GM19467 (cell line): ENCODE measurements at regions not wholly inside any gene's neighbourhood (a gene's known extent, or its start where the extent isn't known, plus 50 kb on each side); places are given as distances from the start of the nearest gene placed in this dataset.

Source experiments
- ATAC-seq: cut with Tn5 transposase; IDR thresholded peaks from one replicate; pipeline ENCODE4 v1.9.1; 2021; ENCODE audit warnings: mild to moderate bottlenecking, moderate library complexity; ENCODE audit not compliant: unreplicated experiment

- ATAC-seq = no peak
These were observed 53.5 kb upstream of the CHODL start for GRCh38 chr21:18191139-18191538.

DNA sequence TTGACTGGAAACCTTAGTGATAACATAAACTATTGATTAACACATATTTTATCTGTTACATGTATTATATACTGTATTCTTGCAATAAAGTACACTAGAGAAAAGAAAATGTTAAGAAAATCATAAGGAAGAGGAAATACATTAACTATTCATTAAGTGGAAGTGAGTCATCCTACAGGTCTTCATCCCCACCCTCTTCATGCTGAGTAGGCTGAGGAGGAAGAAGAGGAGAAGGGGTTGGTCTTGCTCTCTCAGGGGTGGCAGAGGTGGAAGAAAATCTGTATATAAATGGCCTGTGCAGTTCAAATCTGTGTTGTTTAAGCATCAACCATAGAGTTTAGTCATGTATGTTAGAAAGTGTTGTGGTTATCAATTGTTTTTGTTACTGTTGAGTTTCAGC, 66.1 kb upstream of the CHODL start:
- no peak for ATAC-seq

DNA sequence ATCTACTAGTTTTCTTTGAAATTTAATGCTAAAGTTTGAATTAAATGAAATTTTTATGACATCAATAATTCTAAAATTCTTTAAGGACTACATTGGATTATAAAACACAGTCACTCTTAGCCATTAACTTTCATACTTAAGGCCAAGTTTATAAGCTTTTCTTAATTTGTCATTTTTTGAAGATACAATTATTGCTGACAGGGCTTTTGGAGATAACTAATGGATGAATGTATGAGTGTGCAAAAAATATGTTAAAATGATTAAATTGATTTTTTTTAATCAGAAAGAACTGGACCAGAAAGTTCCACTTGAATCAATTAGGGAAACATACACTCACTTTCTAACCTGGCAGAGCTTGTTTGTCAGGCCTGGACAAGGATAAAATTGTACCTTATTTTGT, 70.3 kb upstream of the CHODL start:
- no peak for ATAC-seq

DNA sequence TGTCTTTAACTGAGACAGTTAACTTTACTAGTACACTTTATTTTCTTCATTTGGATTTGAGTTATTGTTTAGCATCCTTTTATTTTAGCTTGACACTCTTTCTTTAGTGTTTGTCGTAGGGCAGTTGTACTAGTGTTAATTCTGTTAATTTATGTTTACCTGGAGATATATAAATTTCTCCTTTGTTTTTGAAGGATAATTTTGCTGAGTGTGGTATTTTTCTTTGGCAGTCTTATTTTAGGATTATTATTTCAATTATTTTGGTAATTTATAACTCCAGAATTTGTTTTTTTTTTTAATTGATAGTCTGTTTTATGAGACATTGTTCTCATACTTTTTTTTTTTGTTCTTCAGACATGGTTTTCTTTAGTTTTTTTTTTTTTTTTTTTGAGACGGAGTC, 73.8 kb upstream of the CHODL start:
- no peak for ATAC-seq

GRCh38 chr21:18170221-18170620, 74.4 kb upstream of the CHODL start:
- no peak for ATAC-seq

DNA sequence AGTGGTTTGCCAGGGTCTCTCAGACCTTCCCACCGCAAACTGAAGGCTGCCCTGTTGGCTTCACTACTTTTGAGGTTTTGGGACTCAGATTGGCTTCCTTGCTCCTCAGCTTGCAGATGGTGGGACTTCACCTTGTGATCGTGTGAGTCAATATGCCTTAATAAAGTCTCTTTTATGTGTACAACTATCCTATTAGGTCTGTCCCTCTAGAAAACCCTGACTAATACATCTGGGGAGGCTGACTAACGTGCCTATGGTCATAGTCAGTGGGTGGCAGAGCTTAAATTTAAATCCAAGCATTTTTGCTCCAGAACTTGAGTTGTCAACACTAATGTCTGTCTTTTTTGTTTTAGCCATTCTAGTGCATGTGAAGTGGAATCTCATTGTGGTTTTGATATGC, 76.5 kb upstream of the CHODL start:
- ATAC-seq = no peak

DNA sequence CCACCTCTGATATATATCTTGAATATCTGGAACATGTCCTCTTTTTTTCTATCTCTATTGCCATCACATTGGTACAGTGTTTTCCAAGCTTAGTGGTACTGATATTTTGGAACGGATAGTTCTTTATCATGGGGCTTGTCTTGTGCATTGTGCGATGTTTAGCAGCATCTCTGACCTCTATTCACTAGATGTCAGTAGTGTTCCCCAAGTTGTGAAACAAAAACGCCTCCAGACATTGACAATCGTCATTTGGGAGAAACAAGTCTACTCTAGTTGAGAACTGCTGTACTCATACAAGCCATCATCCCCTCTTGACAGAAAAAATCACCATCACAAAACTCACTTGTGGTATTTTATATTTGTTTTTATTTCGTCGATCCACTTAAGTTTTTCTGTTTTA, 79.7 kb upstream of the CHODL start:
- ATAC-seq = no peak

- no peak for ATAC-seq
These were observed 80.2 kb upstream of the CHODL start for GRCh38 chr21:18164483-18164882.

DNA sequence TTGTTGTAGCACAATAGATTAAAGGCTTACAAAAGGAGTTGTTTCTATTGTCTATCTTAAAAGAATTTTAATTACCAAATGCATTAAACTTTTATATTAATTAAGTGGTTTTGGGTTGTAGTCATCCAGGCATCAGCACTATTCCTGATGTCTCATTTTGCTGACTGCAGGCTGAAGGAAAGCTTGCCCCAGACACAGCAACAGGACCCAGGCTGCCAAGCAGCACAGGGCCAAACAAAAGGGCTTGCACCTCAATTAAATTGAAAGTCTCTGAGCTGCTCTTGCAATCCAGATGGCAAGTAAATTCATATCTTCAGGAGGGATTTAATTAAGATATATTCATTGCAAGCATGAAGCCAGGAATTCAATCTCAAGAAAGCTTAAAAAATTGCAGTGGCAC, 80.7 kb upstream of the CHODL start:
- ATAC-seq = no peak

- ATAC-seq = no peak
These were observed 82.8 kb upstream of the CHODL start for GRCh38 chr21:18161841-18162240.

DNA sequence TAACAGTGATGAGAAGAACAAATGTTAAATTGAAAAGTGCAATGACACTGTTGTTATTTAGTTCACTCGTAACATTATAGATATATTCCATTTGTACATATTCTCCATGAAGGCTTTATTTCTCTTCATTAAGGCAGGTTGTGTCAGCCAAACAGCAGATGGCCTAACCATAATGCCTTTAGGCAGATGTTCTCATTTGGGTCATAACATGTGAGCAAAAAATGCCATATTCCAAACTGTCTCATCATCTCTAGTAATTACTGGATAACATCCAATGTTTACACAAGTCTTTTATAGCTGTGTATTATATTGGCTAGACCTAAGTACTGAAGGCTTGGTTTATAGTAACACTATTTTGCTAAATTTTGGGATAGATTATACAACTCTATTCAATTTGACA, 87.2 kb upstream of the CHODL start:
- no peak for ATAC-seq

GRCh38 chr21:18155508-18156193, 89.0 kb upstream of the CHODL start:
- no peak for ATAC-seq

- no peak for ATAC-seq
These were observed 91.6 kb upstream of the CHODL start for GRCh38 chr21:18153063-18153462.

- ATAC-seq = no peak
These were observed 92.3 kb upstream of the CHODL start for GRCh38 chr21:18152371-18152770.

DNA sequence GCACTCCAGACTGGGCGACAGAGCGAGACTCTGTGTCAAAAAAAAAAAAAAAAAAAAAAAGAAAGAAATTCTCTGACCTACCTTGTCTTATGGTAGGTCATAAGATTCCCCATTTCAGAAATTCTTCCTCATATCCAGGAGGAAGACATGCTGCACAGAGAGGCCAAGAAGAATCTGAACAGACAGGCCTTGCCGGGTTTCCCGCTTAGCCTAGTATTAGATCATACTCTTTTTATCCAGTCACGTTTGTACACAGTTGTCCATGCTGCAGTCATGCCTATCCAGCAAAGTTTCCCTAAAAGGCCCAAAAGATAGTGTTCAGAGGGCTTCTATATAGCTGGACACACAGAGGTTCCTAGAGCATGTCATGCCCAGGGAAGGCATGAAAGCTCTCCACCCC, 93.6 kb upstream of the CHODL start:
- ATAC-seq = no peak

DNA sequence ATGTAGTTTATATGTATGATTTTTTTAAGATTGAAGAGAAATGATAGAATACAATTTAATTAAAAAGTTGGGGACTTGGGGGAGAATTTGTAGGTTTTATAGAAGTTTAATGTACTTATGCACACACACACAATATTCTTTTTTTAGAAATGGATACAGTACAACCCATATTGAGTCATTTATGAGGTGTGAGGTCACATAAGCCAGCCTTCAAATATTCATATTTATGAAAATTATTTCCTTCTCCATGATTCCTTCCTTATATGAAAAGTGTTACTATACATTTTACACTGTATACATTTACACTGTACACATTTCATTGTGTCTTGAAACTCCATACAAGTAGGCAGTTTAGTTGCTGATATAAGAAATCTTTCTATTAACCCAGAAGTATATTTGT, 96.2 kb upstream of the CHODL start:
- ATAC-seq = no peak

DNA sequence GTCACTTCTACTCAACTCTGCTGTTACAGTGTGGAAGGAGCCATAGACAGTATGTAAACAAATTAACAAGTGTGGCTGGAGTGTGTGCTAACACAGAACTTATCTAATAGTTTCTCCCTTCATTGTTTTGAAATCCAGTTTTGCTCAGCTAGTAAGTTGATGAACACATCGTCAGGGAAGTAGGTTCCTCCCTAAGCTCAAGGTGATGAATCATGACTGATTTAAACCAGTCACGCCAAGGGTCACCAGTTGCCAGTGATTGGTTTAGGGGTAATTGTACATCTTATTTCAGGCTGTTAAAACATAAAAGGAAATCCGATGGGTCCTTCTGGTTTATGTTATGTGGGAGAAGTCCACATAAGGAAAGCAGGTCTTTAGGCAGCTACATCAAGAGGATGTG, 97.0 kb upstream of the CHODL start:
- ATAC-seq = no peak

DNA sequence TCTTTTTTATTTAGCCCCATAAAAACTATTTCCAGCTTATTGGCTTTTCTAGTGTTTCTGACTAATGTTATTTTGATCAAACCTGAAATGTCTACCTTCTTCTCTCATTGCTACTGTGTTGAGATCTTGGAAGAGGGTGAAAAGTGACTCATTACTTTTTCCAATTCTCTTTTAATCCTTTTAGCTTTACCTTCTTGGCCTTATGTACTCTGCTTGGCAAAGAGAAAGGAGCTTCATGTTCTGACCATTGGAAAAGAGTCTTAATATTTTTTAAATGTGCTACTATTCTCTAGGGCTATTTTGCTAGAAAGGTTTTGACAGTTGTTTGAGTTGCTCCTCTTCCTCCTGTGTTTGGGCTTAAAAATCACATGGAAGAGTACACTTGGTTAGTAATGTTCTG, 97.8 kb upstream of the CHODL start:
- ATAC-seq = no peak

GRCh38 chr21:18144339-18144738, 100.3 kb upstream of the CHODL start:
- ATAC-seq = no peak

GRCh38 chr21:18142655-18143054, 102.0 kb upstream of the CHODL start:
- ATAC-seq = no peak

GRCh38 chr21:18138507-18138906, 106.1 kb upstream of the CHODL start:
- no peak for ATAC-seq

DNA sequence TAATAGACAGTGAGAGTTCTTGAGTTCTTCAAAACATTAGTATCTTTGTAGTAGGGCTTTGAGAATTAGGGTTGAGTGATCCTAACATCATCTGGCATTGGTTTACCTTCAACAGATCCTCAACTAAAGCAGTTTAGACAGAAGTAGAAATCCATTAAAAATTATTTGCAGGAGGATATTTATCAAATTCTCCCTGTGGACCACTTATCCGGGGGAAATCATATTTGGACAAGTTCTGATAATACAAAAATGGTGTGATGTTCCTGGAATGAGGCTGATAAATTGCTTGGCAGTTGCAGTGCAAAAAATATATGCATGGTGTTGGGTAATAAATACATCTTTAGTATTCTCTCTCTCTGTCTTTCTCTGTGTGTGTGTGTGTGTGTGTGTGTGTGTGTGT, 115.1 kb upstream of the CHODL start:
- ATAC-seq = no peak

GRCh38 chr21:18118566-18118965, 126.1 kb upstream of the CHODL start:
- no peak for ATAC-seq
